HCT116 (cell line): ENCODE measurements at regions not wholly inside any gene's neighbourhood (a gene's known extent, or its start where the extent isn't known, plus 50 kb on each side); places are given as distances from the start of the nearest gene placed in this dataset.

Experiments
- CEBPB ChIP-seq: IDR thresholded peaks from 2 replicates; pipeline ENCODE4 v1.6.1; 2012; ENCODE audit warnings: low read depth
- EZH2phosphoT487 ChIP-seq: fragments of 200-600 bp; IDR thresholded peaks from 2 replicates; pipeline ENCODE4 v1.6.1; 2018; ENCODE audit warnings: antibody characterized with exemption, borderline replicate concordance
- POLR2AphosphoS5 ChIP-seq: IDR thresholded peaks from 2 replicates; pipeline ENCODE4 v1.6.1; 2011; ENCODE audit warnings: mild to moderate bottlenecking, low read depth, low read length, moderate library complexity
- SRF ChIP-seq: IDR thresholded peaks from 2 replicates; pipeline ENCODE4 v1.6.1; 2012; ENCODE audit warnings: low read depth
- ZNF274 ChIP-seq: fragments of 200-500 bp; sonication (Bioruptor generic); IDR thresholded peaks from 2 replicates; pipeline ENCODE4 v1.6.1; 2014; ENCODE audit warnings: mild to moderate bottlenecking, low read depth, low read length, inconsistent platforms
- TF ChIP-seq, protein P1 (sequence below), 3 experiments: fragments of 200-600 bp in 1 of 3; sonication (generic) in 1 of 3; IDR thresholded peaks in 2 of 3; conservative IDR thresholded peaks in 1 of 3; 2 replicates each; pipeline ENCODE4 v1.5.1; 2012 to 2017; ENCODE audit warnings: low read depth in 2 of 3, low read length in 2 of 3, antibody characterized with exemption in 1 of 3, borderline replicate concordance in 1 of 3, control low read depth in 1 of 3, mild to moderate bottlenecking in 1 of 3, mixed read lengths in 1 of 3, mixed run types in 1 of 3, moderate library complexity in 1 of 3; ENCODE audit not compliant: insufficient read depth in 1 of 3

DNA sequence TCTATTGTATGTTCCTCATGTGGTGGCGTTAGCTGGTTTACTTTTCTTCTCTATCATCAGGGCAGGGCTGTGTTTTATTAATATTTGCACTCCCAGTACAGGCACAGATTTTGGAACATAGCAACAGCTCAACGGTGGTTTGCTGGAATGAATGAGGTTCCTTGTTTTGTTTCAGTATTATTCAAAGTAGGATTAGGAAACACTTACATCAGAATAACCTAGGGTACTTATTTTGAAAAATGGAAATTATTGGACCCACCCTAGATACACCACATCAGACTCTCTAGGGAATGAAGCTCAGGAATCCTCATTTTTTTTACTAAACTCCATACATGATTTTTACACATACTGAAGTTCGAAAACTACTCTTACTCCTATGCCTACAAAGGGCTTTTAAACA, 108.8 kb upstream of the ENPEP start:
- TF ChIP-seq EZH2phosphoT487 (no peak), POLR2AphosphoS5 (no peak), SRF (no peak), CEBPB (no peak), ZNF274 (no peak)
- TF ChIP-seq, protein P1, sequence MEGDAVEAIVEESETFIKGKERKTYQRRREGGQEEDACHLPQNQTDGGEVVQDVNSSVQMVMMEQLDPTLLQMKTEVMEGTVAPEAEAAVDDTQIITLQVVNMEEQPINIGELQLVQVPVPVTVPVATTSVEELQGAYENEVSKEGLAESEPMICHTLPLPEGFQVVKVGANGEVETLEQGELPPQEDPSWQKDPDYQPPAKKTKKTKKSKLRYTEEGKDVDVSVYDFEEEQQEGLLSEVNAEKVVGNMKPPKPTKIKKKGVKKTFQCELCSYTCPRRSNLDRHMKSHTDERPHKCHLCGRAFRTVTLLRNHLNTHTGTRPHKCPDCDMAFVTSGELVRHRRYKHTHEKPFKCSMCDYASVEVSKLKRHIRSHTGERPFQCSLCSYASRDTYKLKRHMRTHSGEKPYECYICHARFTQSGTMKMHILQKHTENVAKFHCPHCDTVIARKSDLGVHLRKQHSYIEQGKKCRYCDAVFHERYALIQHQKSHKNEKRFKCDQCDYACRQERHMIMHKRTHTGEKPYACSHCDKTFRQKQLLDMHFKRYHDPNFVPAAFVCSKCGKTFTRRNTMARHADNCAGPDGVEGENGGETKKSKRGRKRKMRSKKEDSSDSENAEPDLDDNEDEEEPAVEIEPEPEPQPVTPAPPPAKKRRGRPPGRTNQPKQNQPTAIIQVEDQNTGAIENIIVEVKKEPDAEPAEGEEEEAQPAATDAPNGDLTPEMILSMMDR (IDR thresholded peaks at IDR 0.05 in 2 of 3, conservative IDR thresholded peaks at IDR 0.05 in 1 of 3; ENCODE audit: borderline replicate concordance in 1 of 3, insufficient read depth in 1 of 3, low read depth in 2 of 3, low read length in 2 of 3): no peak
